PC-9 (cell line): ENCODE measurements at regions not wholly inside any gene's neighbourhood (a gene's known extent, or its start where the extent isn't known, plus 50 kb on each side); places are given as distances from the start of the nearest gene placed in this dataset.
A peak's percentile ranks its signal among the peaks of the same experiment; 100 is the strongest.

Experiments
- BruUV-seq: library from RNA; stranded (reverse); fragments of 400-500 nt; replicated peaks from 2 replicates; lab custom pipeline; 2021; lab: Mats Ljungman, UMichigan
- CTCF ChIA-PET: fragments of 300-600 bp; sonication (Branson Sonifier 250); formaldehyde crosslinking; loops from one replicate; lab custom pipeline; 2022; ENCODE audit warnings: antibody characterized with exemption; lab: Charles Lee
- POLR2A ChIA-PET: fragments of 300-600 bp; sonication (Branson Sonifier 250); formaldehyde crosslinking; loops from one replicate; lab custom pipeline; 2022; ENCODE audit warnings: antibody characterized with exemption; ENCODE audit not compliant: unreplicated experiment; lab: Charles Lee
- DNase-seq, 2 experiments: peaks; one replicate each; pipeline versions ENCODE4 v3.0.0 to v3.0.0-alpha.2; 2015 to 2022; ENCODE audit warnings: mixed read lengths in 1 of 2
- H2AFZ ChIP-seq: fragments of 200-600 bp; sonication (generic); 2 replicates; pipeline ENCODE4 v1.8.1; 2017; ENCODE audit warnings: antibody characterized with exemption
- H3F3A ChIP-seq: fragments of 200-600 bp; sonication (generic); 2 replicates; pipeline ENCODE4 v1.8.1; 2017; ENCODE audit warnings: antibody characterized with exemption, mild to moderate bottlenecking, low read depth; ENCODE audit not compliant: insufficient read depth
- H3K27ac ChIP-seq: fragments of 200-600 bp; sonication (generic); 2 replicates; pipeline ENCODE4 v1.6.1; 2016; ENCODE audit warnings: mixed run types
- H3K27me3 ChIP-seq: fragments of 200-600 bp; sonication (generic); 2 replicates; pipeline ENCODE4 v1.6.1; 2016; ENCODE audit warnings: low read depth, mixed run types; ENCODE audit not compliant: insufficient read depth
- H3K36me3 ChIP-seq: fragments of 200-600 bp; sonication (generic); 2 replicates; pipeline ENCODE4 v1.6.1; 2016; ENCODE audit warnings: low read depth, mixed run types
- H3K4me1 ChIP-seq: fragments of 200-600 bp; sonication (generic); replicated peaks from 2 replicates; pipeline ENCODE4 v1.6.1; 2016; ENCODE audit warnings: mixed run types; ENCODE audit not compliant: insufficient read depth
- H3K4me2 ChIP-seq: fragments of 200-600 bp; sonication (generic); 2 replicates; pipeline ENCODE4 v1.6.1; 2017; ENCODE audit warnings: mixed run types
- H3K4me3 ChIP-seq: fragments of 200-600 bp; sonication (generic); 2 replicates; pipeline ENCODE4 v1.6.1; 2016; ENCODE audit warnings: mixed run types
- H3K79me2 ChIP-seq: fragments of 200-600 bp; sonication (generic); 2 replicates; pipeline ENCODE4 v1.6.1; 2017; ENCODE audit warnings: low read depth, mixed run types
- H3K9me2 ChIP-seq: fragments of 200-600 bp; sonication (generic); 2 replicates; pipeline ENCODE4 v1.8.1; 2017; ENCODE audit warnings: mild to moderate bottlenecking; ENCODE audit not compliant: insufficient read depth
- H3K9me3 ChIP-seq: fragments of 200-600 bp; sonication (generic); 2 replicates; pipeline ENCODE4 v1.8.1; 2016; ENCODE audit warnings: low read depth; ENCODE audit not compliant: insufficient read depth
- H4K20me1 ChIP-seq: fragments of 200-600 bp; sonication (generic); 2 replicates; pipeline ENCODE4 v1.8.1; 2017; ENCODE audit not compliant: insufficient read depth
- CTCF ChIP-seq: fragments of 200-600 bp; sonication (generic); conservative IDR thresholded peaks from 2 replicates; pipeline ENCODE4 v1.6.1; 2017; ENCODE audit warnings: mixed run types, antibody characterized with exemption, mild to moderate bottlenecking, moderate library complexity
- EZH2 ChIP-seq: fragments of 200-600 bp; sonication (generic); IDR thresholded peaks from 2 replicates; pipeline ENCODE4 v1.8.0; 2017; ENCODE audit warnings: antibody characterized with exemption, low read depth
- intact Hi-C: fragments of 100-400 bp; cut with micrococcal nuclease; formaldehyde crosslinking; loops from one replicate; pipeline ENCODE4 v1.10.0; 2022; ENCODE audit not compliant: unreplicated experiment

GRCh38 chr3:194206320-194206719 is 70.4 kb downstream of the HES1 start:
- ChIA-PET POLR2A (interaction anchor here (0.6 to 1.1 kb wide), 5 partner anchors 21 to 506 kb away, joined by 3 to 10 read pairs (median 4); no protein-coding TSS in a partner anchor), CTCF (interaction anchor here (0.6 kb wide), 2 partner anchors 428 to 541 kb away, joined by 3 to 4 read pairs; no protein-coding TSS in a partner anchor)
- no peaks in the 10 kb centered on the region for H3K36me3 ChIP-seq
- peak overlapping the region; percentile 58 for H3K4me3 ChIP-seq
- TF ChIP-seq CTCF (no peak), EZH2 (no peak)
- H3F3A ChIP-seq = peaks cover 32% of the 10 kb centered on the region
- H3K4me2 ChIP-seq = peak overlapping the region; percentile 91
- intact Hi-C loops = loop anchor here (1.0 to 5.0 kb wide), 3 partner anchors 90 to 199 kb away; no protein-coding TSS in a partner anchor
- H2AFZ ChIP-seq = peak overlapping the region; percentile 80
- H3K79me2 ChIP-seq = peaks cover 14% of the 10 kb centered on the region
- no TSS peak for BruUV-seq
- H3K9me2 ChIP-seq = no peaks in the 10 kb centered on the region
- peaks cover 47% of the 10 kb centered on the region for H3K4me1 ChIP-seq
- H3K27ac ChIP-seq = peak overlapping the region; percentile 71
- no peaks in the 10 kb centered on the region for H3K9me3 ChIP-seq
- H3K27me3 ChIP-seq = no peaks in the 10 kb centered on the region
- H4K20me1 ChIP-seq = no peaks in the 10 kb centered on the region
- DNase-seq = peak; percentile 62 to 69

GRCh38 chr3:194208709-194209108 is 72.8 kb downstream of the HES1 start:
- no peak overlapping the region for H3K4me2 ChIP-seq
- intact Hi-C loops = loop anchor here (5.0 kb wide), 2 partner anchors 116 to 201 kb away; no protein-coding TSS in a partner anchor
- H3K36me3 ChIP-seq = no peaks in the 10 kb centered on the region
- H4K20me1 ChIP-seq = no peaks in the 10 kb centered on the region
- DNase-seq = no peak
- CTCF ChIA-PET = no interaction called here
- H3K79me2 ChIP-seq = peaks cover 14% of the 10 kb centered on the region
- H3K27ac ChIP-seq = no peak overlapping the region
- H3K27me3 ChIP-seq = no peaks in the 10 kb centered on the region
- no TSS peak for BruUV-seq
- TF ChIP-seq CTCF (no peak), EZH2 (no peak)
- peaks cover 43% of the 10 kb centered on the region for H3F3A ChIP-seq
- POLR2A ChIA-PET = no interaction called here
- H3K4me3 ChIP-seq = no peak overlapping the region
- H3K4me1 ChIP-seq = peaks cover 59% of the 10 kb centered on the region
- no peaks in the 10 kb centered on the region for H3K9me2 ChIP-seq
- no peak overlapping the region for H2AFZ ChIP-seq
- no peaks in the 10 kb centered on the region for H3K9me3 ChIP-seq

GRCh38 chr3:194212161-194212844 is 76.4 kb downstream of the HES1 start:
- no peak overlapping the region for H2AFZ ChIP-seq
- H3K36me3 ChIP-seq = no peaks in the 10 kb centered on the region
- no peak for TF ChIP-seq CTCF
- TF ChIP-seq EZH2 = no peak
- DNase-seq = no peak
- H3K4me3 ChIP-seq = no peak overlapping the region
- CTCF ChIA-PET = interaction anchor here (0.6 kb wide), 1 partner anchor 265 kb away, joined by 7 read pairs; no protein-coding TSS in a partner anchor
- no peaks in the 10 kb centered on the region for H4K20me1 ChIP-seq
- H3K27ac ChIP-seq = peak overlapping the region; percentile 49
- no peaks in the 10 kb centered on the region for H3K27me3 ChIP-seq
- intact Hi-C loops = loop anchor here (2.0 kb wide), 3 partner anchors 58 to 432 kb away; no protein-coding TSS in a partner anchor
- H3K4me2 ChIP-seq = peak overlapping the region; percentile 44
- peaks cover 20% of the 10 kb centered on the region; the same call in 1 of the 2 replicates for H3F3A ChIP-seq
- peaks cover 7% of the 10 kb centered on the region for H3K79me2 ChIP-seq
- H3K9me2 ChIP-seq = no peaks in the 10 kb centered on the region
- H3K4me1 ChIP-seq = peaks cover 33% of the 10 kb centered on the region
- POLR2A ChIA-PET = interaction anchor here (0.6 kb wide), 2 partner anchors 25 to 59 kb away, joined by 3 to 5 read pairs; no protein-coding TSS in a partner anchor
- BruUV-seq = no TSS peak
- H3K9me3 ChIP-seq = no peaks in the 10 kb centered on the region
